ENCODE measurements at regions not wholly inside any gene's neighbourhood (a gene's known extent, or its start where the extent isn't known, plus 50 kb on each side); places are given as distances from the start of the nearest gene placed in this dataset.

GRCh38 chr9:116078640-116079039 lies 75.0 kb upstream of the PAPPA start:
- no peak for DNase-seq (ENCODE audit: low read depth in 2 of 2)

GRCh38 chr9:116080561-116080960 lies 73.0 kb upstream of the PAPPA start:
- no peak for DNase-seq (ENCODE audit: low read depth in 2 of 2)

GRCh38 chr9:116081435-116082115 lies 72.0 kb upstream of the PAPPA start:
- DNase-seq (ENCODE audit: low read depth in 2 of 2), result no peak

- DNase-seq (ENCODE audit: low read depth in 2 of 2), result no peak
Observed at GRCh38 chr9:116083837-116084236, 69.8 kb upstream of the PAPPA start.

GRCh38 chr9:116084497-116084896 lies 69.1 kb upstream of the PAPPA start:
- DNase-seq (ENCODE audit: low read depth in 2 of 2), result no peak

GRCh38 chr9:116087246-116087645 lies 66.3 kb upstream of the PAPPA start:
- no peak for DNase-seq (ENCODE audit: low read depth in 2 of 2)

GRCh38 chr9:116087751-116088194 lies 65.8 kb upstream of the PAPPA start:
- no peak for DNase-seq (ENCODE audit: low read depth in 2 of 2)

- no peak for DNase-seq (ENCODE audit: low read depth in 2 of 2)
Observed at GRCh38 chr9:116088396-116088795, 65.2 kb upstream of the PAPPA start.

GRCh38 chr9:116090030-116090770 lies 63.4 kb upstream of the PAPPA start:
- DNase-seq (ENCODE audit: low read depth in 2 of 2), result no peak

GRCh38 chr9:116094846-116095245 lies 58.7 kb upstream of the PAPPA start:
- no peak for DNase-seq (ENCODE audit: low read depth in 2 of 2)

GRCh38 chr9:116095403-116095802 lies 58.2 kb upstream of the PAPPA start:
- DNase-seq (ENCODE audit: low read depth in 2 of 2), result no peak

GRCh38 chr9:116096046-116096445 lies 57.5 kb upstream of the PAPPA start:
- DNase-seq (ENCODE audit: low read depth in 2 of 2), result no peak

- no peak for DNase-seq (ENCODE audit: low read depth in 2 of 2)
Observed at GRCh38 chr9:116096853-116097252, 56.7 kb upstream of the PAPPA start.

GRCh38 chr9:116098476-116098875 lies 55.1 kb upstream of the PAPPA start:
- no peak for DNase-seq (ENCODE audit: low read depth in 2 of 2)

- no peak for DNase-seq (ENCODE audit: low read depth in 2 of 2)
Observed at GRCh38 chr9:116099821-116100220, 53.8 kb upstream of the PAPPA start.

- no peak for DNase-seq (ENCODE audit: low read depth in 2 of 2)
Observed at GRCh38 chr9:116100711-116101121, 52.9 kb upstream of the PAPPA start.

- no peak for DNase-seq (ENCODE audit: low read depth in 2 of 2)
Observed at GRCh38 chr9:116101516-116101915, 52.1 kb upstream of the PAPPA start.

- no peak for DNase-seq (ENCODE audit: low read depth in 2 of 2)
Observed at GRCh38 chr9:116102596-116102995, 51.0 kb upstream of the PAPPA start.
